ENCODE measurements at regions not wholly inside any gene's neighbourhood (a gene's known extent, or its start where the extent isn't known, plus 50 kb on each side); places are given as distances from the start of the nearest gene placed in this dataset.
"Not testable (repeated sequence)": the region's sequence is repeated elsewhere in the genome, so short reads cannot be mapped to it uniquely, and the experiment has no call there.

DNA sequence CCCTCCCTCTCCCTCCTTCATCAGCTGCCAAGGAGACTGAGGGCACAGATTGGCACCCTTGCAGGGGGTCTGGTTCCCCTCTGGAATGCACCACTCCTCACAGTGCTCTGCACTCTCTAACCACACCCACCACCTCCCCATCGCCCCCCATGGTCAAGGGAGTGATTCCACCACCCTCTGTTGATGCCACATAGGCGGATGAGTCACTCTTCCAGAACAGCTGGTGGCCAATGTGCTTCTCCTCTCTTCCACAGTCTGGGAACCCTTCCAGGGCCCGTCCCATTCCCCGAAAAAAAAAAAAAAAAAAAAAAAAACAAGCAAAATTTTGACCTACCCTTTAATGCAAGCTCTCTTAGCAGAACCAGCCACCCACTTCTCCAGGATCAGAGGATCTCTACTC, 341.3 kb upstream of the KLF3 start:
- ATAC-seq: no peak
- H3K4me3 Mint-ChIP-seq: no peak overlapping the region
- peaks cover 5% of the 10 kb centered on the region for H3K9me3 Mint-ChIP-seq
- H3K4me1 Mint-ChIP-seq: peaks cover 28% of the 10 kb centered on the region
- no peaks in the 10 kb centered on the region for H3K27me3 Mint-ChIP-seq
- no peaks in the 10 kb centered on the region for H3K36me3 Mint-ChIP-seq
- no peak overlapping the region for H3K27ac Mint-ChIP-seq

DNA sequence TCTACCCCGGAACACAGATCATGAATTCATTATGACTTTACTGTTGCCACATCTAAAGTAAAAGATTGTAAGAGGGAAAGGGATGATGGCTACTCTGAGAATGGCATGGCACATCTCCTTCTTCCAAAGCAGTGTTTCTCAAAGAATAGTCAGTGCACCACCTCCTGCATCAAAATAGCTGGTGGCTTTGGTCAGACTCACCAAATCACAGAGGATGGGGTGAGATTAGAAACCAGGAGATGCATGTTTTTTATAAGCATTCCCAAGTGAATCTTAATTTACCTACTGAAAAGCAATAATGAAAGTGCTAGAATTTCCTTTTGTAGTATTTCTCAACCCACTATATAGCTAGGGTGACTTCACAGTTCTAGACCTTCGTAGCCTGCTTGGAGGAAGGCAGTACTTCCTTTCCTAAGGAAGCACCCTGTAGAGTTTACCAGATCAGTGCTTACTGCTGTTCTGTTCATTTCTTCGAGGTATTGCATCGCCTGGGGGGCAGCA, 340.8 kb upstream of the KLF3 start:
- H3K9me3 Mint-ChIP-seq: peaks cover 5% of the 10 kb centered on the region
- no peak overlapping the region for H3K4me3 Mint-ChIP-seq
- no peaks in the 10 kb centered on the region for H3K27me3 Mint-ChIP-seq
- H3K27ac Mint-ChIP-seq: no peak overlapping the region
- no peaks in the 10 kb centered on the region for H3K36me3 Mint-ChIP-seq
- ATAC-seq: no peak
- H3K4me1 Mint-ChIP-seq: peaks cover 27% of the 10 kb centered on the region

DNA sequence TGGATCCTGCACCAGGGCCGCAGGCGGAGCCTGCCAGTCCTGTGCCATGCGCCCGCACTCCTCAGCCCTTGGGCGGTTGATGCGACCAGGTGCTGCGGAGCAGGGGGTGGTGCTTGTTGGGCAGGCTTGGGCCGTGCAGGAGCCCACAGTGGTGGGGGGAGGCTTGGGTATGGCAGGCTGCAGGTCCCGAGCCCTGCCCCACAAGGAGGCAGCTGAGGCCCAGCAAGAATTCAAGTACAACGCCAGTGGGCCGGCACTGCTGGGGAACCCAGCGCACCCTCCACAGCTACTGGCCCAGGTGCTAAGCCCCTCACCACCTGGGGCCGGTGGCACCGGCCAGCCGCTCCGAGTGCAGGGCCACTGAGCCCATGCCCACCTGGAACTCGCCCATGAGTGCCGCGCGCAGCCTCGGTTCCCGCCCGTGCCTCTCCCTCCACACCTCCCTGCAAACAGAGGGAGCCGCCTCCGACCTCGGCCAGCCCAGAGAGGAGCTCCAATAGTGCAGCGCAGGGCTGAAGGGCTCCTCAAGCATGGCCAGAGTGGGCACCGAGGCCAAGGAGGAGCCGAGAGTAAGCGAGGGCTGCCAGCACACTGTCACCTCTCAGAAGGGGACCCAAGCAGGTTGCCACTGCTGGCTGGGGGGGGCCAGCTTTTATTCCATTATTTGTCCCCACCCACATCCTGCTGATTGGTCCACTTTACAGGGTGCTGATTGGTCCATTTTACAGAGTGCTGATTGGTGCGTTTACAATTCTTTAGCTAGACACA, 339.0 kb upstream of the KLF3 start:
- Mint-ChIP-seq H3K27me3 (no peaks in the 10 kb centered on the region), H3K9me3 (peaks cover 5% of the 10 kb centered on the region), H3K36me3 (no peaks in the 10 kb centered on the region), H3K4me1 (peaks cover 16% of the 10 kb centered on the region), H3K4me3 (no peak overlapping the region), H3K27ac (no peak overlapping the region)
- ATAC-seq: no peak

DNA sequence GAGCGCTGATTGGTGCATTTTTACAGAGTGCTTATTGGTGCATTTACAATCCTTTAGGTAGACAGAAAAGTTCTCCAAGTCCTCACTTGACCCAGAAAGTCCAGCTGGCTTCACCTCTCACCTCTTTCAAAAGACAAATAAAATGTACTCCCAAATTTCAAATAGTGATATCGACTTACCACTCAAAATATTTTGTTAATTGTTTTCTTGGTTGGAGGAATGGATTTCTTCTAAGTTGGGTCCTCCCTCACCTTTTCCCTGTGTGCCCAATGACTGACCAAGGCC, 338.4 kb upstream of the KLF3 start:
- Mint-ChIP-seq H3K9me3 (peaks cover 5% of the 10 kb centered on the region), H3K36me3 (no peaks in the 10 kb centered on the region), H3K27me3 (no peaks in the 10 kb centered on the region), H3K27ac (no peak overlapping the region), H3K4me3 (no peak overlapping the region), H3K4me1 (peaks cover 11% of the 10 kb centered on the region)
- no peak for ATAC-seq

DNA sequence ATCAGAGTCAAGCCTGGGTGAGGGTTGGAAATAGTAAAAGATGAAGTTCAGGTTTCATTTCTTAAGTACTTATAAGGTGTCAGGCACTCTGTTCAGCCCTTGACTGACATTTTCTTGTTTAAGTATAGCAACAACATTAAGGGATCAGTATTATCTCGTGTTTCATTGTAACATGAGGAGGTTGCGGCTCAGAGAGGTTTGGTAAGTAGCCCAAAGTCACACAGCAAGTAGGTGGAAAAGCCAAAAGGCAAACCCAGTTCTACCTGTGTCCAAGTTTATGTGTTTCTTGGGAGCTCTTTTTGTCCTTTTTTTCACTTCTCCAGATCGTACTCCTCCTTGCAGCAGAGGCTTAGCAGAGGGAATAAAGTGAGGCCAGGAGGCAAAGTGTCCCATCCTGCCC, 337.5 kb upstream of the KLF3 start:
- ATAC-seq: no peak
- no peaks in the 10 kb centered on the region for H3K27me3 Mint-ChIP-seq
- peaks cover 5% of the 10 kb centered on the region for H3K9me3 Mint-ChIP-seq
- no peak overlapping the region for H3K27ac Mint-ChIP-seq
- H3K4me1 Mint-ChIP-seq: peaks cover 6% of the 10 kb centered on the region
- no peak overlapping the region for H3K4me3 Mint-ChIP-seq
- no peaks in the 10 kb centered on the region for H3K36me3 Mint-ChIP-seq

GRCh38 chr4:38327174-38327573, 336.8 kb upstream of the KLF3 start:
- no peak overlapping the region for H3K4me3 Mint-ChIP-seq

GRCh38 chr4:38328989-38329729, 334.8 kb upstream of the KLF3 start:
- Mint-ChIP-seq H3K9me3 (peaks cover 2% of the 10 kb centered on the region), H3K4me3 (no peak overlapping the region), H3K27me3 (no peaks in the 10 kb centered on the region), H3K36me3 (no peaks in the 10 kb centered on the region), H3K27ac (no peak overlapping the region), H3K4me1 (peaks cover 6% of the 10 kb centered on the region)
- ATAC-seq: no peak

More at GRCh38 chr4:38327174-38327573, 336.8 kb upstream of the KLF3 start:
- no peaks in the 10 kb centered on the region for H3K27me3 Mint-ChIP-seq
- no peak for ATAC-seq
- H3K9me3 Mint-ChIP-seq: peaks cover 5% of the 10 kb centered on the region
- H3K27ac Mint-ChIP-seq: no peak overlapping the region
- peaks cover 6% of the 10 kb centered on the region for H3K4me1 Mint-ChIP-seq
- H3K36me3 Mint-ChIP-seq: no peaks in the 10 kb centered on the region

DNA sequence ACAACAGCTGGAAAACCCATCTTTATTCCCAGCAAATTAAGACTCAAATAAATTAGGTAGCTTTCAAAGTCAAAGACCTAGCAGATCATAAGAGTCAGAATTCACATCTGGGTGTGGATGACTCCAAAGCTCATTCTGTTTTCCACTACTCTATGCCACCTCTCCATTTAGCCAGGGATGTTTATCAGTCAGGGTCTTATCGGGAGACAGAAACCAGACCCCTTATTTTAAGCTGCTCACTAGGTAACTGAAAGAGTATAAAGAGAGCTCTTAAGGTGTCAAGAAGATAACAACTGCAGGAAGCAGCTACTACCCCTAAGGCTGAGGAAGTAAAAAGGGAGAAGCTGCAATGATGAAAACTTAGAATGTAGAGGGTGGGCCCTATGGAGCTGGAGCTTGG, 333.7 kb upstream of the KLF3 start:
- Mint-ChIP-seq H3K36me3 (no peaks in the 10 kb centered on the region), H3K4me1 (peaks cover 13% of the 10 kb centered on the region), H3K27me3 (peaks cover 10% of the 10 kb centered on the region)

DNA sequence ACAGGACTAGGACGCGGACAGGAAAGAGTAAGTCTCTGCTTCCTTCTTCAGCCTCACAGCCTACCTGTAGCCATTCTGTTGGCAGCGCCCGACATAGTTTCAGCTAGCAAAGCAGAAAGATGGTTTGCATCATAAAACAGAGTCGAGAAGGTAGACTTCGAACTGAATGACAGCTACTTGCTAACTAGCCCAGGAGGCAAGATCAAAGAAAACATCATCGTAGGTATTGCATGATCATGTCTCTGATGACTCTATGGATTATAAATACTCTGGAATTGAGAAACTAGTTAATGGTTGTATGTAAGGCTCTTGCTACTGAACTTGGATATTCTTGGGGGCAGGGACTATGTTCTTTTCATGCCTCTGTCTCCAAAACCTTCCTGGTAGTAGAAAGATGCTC, 333.1 kb upstream of the KLF3 start:
- Mint-ChIP-seq H3K4me3 (no peak overlapping the region), H3K36me3 (no peaks in the 10 kb centered on the region), H3K4me1 (peaks cover 18% of the 10 kb centered on the region), H3K27me3 (peaks cover 16% of the 10 kb centered on the region), H3K9me3 (no peaks in the 10 kb centered on the region), H3K27ac (no peak overlapping the region)
- no peak for ATAC-seq

More for the DNA sequence above, 333.7 kb upstream of the KLF3 start:
- Mint-ChIP-seq H3K4me3 (no peak overlapping the region), H3K27ac (no peak overlapping the region), H3K9me3 (no peaks in the 10 kb centered on the region)
- ATAC-seq: no peak

- H3K27me3 Mint-ChIP-seq: peaks cover 22% of the 10 kb centered on the region
- no peak overlapping the region for H3K4me3 Mint-ChIP-seq
- H3K4me1 Mint-ChIP-seq: peaks cover 18% of the 10 kb centered on the region
- peaks cover 2% of the 10 kb centered on the region for H3K36me3 Mint-ChIP-seq
- H3K27ac Mint-ChIP-seq: no peak overlapping the region
- peaks cover 2% of the 10 kb centered on the region for H3K9me3 Mint-ChIP-seq
- ATAC-seq: no peak
Measured at GRCh38 chr4:38332699-38333098, 331.3 kb upstream of the KLF3 start.

GRCh38 chr4:38333219-38333618, 330.8 kb upstream of the KLF3 start:
- H3K36me3 Mint-ChIP-seq: peaks cover 8% of the 10 kb centered on the region
- no peak for ATAC-seq
- H3K4me1 Mint-ChIP-seq: peaks cover 16% of the 10 kb centered on the region
- peaks cover 28% of the 10 kb centered on the region for H3K27me3 Mint-ChIP-seq
- no peak overlapping the region for H3K27ac Mint-ChIP-seq
- peaks cover 7% of the 10 kb centered on the region for H3K9me3 Mint-ChIP-seq
- H3K4me3 Mint-ChIP-seq: no peak overlapping the region

GRCh38 chr4:38334791-38335190, 329.2 kb upstream of the KLF3 start:
- Mint-ChIP-seq H3K36me3 (peaks cover 12% of the 10 kb centered on the region), H3K27ac (no peak overlapping the region), H3K4me3 (no peak overlapping the region), H3K4me1 (peaks cover 11% of the 10 kb centered on the region), H3K9me3 (peaks cover 12% of the 10 kb centered on the region), H3K27me3 (peaks cover 31% of the 10 kb centered on the region)
- no peak for ATAC-seq

DNA sequence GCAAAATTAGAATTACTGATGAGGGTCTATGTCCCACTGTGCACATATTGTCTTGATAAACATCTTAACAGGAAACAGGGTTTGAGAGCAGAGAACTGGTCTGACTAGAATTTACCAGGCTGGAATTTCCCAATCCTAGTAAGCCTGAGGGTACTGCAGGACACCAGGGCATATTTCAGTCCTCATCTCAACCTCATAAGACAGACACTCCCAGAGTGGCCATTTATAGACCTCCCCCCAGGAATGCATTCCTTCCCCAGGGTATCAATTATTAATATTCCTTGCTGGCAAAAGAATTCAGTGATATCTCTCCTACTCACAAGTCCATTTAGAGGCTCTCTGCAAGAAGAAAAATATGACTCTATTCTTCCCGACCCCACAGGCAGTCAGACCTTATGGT, 325.1 kb upstream of the KLF3 start:
- not testable (repeated sequence) for H3K27ac Mint-ChIP-seq, H3K4me3 Mint-ChIP-seq, ATAC-seq
- Mint-ChIP-seq H3K27me3 (peaks cover 31% of the 10 kb centered on the region), H3K9me3 (peaks cover 12% of the 10 kb centered on the region), H3K36me3 (peaks cover 12% of the 10 kb centered on the region), H3K4me1 (peaks cover 11% of the 10 kb centered on the region)

DNA sequence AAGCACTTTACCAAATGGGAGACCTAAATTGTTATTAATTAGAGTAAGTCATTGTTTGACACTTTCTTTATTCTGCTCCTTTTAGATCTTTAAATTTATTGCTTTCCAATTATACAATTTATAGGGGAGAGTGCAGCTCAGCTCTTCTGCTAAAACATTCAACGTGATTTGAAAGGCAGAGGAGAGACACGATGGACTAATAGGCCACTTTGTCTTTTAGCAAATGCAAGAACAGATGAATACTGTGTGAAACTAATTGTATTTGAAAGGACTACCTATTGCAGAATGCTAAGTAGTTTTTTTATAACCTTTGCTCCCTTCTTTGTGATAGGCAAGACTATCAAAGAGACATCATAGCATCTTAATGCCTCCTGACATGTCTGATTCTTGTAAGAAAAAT, 320.4 kb upstream of the KLF3 start:
- no peaks in the 10 kb centered on the region for H3K4me1 Mint-ChIP-seq
- H3K9me3 Mint-ChIP-seq: peaks cover 10% of the 10 kb centered on the region
- no peak overlapping the region for H3K27ac Mint-ChIP-seq
- H3K4me3 Mint-ChIP-seq: no peak overlapping the region
- H3K36me3 Mint-ChIP-seq: peaks cover 13% of the 10 kb centered on the region
- ATAC-seq: no peak
- peaks cover 8% of the 10 kb centered on the region for H3K27me3 Mint-ChIP-seq

GRCh38 chr4:38344929-38345328, 319.1 kb upstream of the KLF3 start:
- Mint-ChIP-seq H3K36me3 (peaks cover 13% of the 10 kb centered on the region), H3K27me3 (peaks cover 8% of the 10 kb centered on the region), H3K4me1 (no peaks in the 10 kb centered on the region), H3K9me3 (peaks cover 9% of the 10 kb centered on the region), H3K27ac (no peak overlapping the region), H3K4me3 (no peak overlapping the region)
- no peak for ATAC-seq

DNA sequence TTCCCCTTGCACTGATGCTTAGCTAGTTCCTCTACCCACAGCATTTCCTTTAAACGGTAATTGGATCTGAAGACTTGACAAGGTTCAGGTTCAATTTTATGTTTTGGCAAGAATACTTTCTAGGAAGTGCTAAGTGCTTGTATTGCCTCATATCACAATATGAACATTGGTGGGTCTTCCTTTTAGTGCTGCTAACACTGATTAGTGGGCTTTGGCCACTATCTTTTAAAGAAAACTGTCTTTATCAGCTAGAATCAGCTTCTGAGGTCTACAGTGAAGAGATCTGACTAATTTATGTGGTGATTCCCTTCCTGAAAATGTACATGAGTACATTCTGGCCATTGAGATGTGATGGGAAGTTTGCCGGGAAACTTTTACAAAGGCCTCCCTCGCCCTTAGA, 316.7 kb upstream of the KLF3 start:
- no peak overlapping the region for H3K27ac Mint-ChIP-seq
- ATAC-seq: no peak
- H3K27me3 Mint-ChIP-seq: peaks cover 28% of the 10 kb centered on the region
- H3K36me3 Mint-ChIP-seq: peaks cover 20% of the 10 kb centered on the region
- H3K4me3 Mint-ChIP-seq: no peak overlapping the region
- H3K4me1 Mint-ChIP-seq: no peaks in the 10 kb centered on the region
- peaks cover 16% of the 10 kb centered on the region for H3K9me3 Mint-ChIP-seq
